ENCODE measurements at regions not wholly inside any gene's neighbourhood (a gene's known extent, or its start where the extent isn't known, plus 50 kb on each side); places are given as distances from the start of the nearest gene placed in this dataset.
"Not testable (repeated sequence)": the region's sequence is repeated elsewhere in the genome, so short reads cannot be mapped to it uniquely, and the experiment has no call there.

DNA sequence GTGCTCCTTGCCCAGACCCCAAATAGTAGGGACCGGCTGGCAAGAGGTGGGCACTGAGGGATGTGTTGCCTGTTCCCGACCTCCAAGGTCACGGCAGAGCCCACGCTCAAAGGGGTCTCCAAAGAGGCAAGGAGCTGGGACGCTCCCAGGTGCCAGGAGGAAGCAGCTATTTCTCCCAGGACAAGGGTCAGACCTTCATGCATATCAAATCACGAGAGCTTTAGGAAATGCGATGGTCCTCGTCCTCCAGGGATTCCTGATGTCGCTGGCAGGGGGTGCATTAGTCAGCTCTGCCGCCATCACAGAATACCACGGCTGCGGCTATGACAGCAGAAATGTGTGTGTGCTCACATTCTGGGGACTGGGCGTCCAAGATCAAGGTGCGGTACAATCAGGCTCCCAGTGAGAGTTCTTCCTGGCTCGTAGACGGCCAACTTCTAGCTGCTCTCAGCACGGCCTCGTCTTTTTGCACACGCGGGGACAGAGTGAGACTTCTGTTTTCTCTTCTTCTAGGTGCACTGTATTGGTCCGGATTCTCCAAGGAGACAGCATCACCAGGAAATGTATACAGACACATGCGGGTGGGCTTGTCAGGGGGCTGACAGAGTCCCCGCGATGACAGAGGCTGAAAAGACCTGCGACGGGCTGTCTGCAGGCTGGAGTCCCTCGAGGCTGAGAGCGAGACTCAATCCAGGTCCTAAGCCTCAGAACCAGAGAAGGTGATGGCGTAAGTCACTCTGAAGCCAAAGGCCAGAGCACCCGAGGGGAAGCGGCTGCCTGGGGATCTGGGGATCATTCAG is 81.6 kb downstream of the SHANK2 start:
- TF ChIP-seq, protein P1, sequence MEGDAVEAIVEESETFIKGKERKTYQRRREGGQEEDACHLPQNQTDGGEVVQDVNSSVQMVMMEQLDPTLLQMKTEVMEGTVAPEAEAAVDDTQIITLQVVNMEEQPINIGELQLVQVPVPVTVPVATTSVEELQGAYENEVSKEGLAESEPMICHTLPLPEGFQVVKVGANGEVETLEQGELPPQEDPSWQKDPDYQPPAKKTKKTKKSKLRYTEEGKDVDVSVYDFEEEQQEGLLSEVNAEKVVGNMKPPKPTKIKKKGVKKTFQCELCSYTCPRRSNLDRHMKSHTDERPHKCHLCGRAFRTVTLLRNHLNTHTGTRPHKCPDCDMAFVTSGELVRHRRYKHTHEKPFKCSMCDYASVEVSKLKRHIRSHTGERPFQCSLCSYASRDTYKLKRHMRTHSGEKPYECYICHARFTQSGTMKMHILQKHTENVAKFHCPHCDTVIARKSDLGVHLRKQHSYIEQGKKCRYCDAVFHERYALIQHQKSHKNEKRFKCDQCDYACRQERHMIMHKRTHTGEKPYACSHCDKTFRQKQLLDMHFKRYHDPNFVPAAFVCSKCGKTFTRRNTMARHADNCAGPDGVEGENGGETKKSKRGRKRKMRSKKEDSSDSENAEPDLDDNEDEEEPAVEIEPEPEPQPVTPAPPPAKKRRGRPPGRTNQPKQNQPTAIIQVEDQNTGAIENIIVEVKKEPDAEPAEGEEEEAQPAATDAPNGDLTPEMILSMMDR (IDR thresholded peaks at IDR 0.05): no peak
- Mint-ChIP-seq H3K27ac (no peak overlapping the region), H3K27me3 (peaks cover 7% of the 10 kb centered on the region), H3K9me3 (no peaks in the 10 kb centered on the region), H3K4me3 (no peak overlapping the region), H3K4me1 (ENCODE audit: low read depth) (no peaks in the 10 kb centered on the region), H3K36me3 (ENCODE audit: low read depth) (no peaks in the 10 kb centered on the region)
- DNase-seq: no peak
- intact Hi-C loops (cut with micrococcal nuclease): no loop called here
- CTCF ChIA-PET: no interaction called here
- no peak for ATAC-seq
- POLR2A ChIA-PET: no interaction called here

DNA sequence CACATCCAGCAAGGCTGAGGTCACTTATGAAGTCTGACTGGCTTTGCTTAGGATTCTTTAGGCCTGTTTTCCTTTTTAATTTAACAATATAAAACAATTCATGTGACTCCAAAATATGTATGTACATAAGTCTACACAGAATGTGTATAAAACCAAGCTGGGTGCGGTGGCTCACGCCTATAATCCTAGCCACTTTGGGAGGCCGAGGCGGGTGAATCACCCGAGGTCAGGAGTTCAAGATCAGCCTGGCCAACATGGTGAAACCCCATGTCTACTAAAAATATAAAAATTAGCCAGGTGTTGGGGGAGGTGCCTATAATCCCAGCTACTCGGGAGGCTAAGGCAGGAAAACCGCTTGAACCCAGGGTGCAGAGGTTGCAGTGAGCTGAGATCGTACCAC is 83.1 kb downstream of the SHANK2 start:
- intact Hi-C loops (cut with micrococcal nuclease): no loop called here
- ChIA-PET POLR2A (no interaction called here), CTCF (no interaction called here)
- TF ChIP-seq, protein P1 (IDR thresholded peaks at IDR 0.05): no peak
- ATAC-seq (no peak), DNase-seq (no peak)
- Mint-ChIP-seq H3K27ac (no peak overlapping the region), H3K4me1 (ENCODE audit: low read depth) (no peaks in the 10 kb centered on the region), H3K9me3 (no peaks in the 10 kb centered on the region), H3K27me3 (peaks cover 1% of the 10 kb centered on the region), H3K4me3 (no peak overlapping the region), H3K36me3 (ENCODE audit: low read depth) (no peaks in the 10 kb centered on the region)

DNA sequence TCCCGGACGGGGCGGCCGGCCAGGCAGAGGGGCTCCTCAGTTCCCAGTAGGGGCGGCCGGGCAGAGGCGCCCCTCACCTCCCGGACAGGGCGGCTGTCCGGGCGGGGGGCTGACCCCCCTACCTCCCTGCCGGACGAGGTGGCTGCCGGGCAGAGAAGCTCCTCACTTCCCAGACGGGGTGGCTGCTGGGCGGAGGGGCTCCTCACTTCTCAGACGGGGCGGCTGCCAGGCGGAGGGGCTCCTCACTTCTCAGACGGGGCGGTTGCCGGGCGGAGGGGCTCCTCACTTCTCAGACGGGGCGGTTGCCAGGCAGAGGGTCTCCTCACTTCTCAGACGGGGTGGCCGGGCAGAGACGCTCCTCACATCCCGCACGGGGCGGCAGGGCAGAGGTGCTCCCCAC is 84.6 kb downstream of the SHANK2 start:
- ATAC-seq; CTCF ChIA-PET; H3K4me3 Mint-ChIP-seq; H3K27me3 Mint-ChIP-seq; H3K36me3 Mint-ChIP-seq (ENCODE audit: low read depth); H3K27ac Mint-ChIP-seq; H3K9me3 Mint-ChIP-seq; POLR2A ChIA-PET; DNase-seq; H3K4me1 Mint-ChIP-seq (ENCODE audit: low read depth); intact Hi-C loops (cut with micrococcal nuclease): not testable (repeated sequence)

DNA sequence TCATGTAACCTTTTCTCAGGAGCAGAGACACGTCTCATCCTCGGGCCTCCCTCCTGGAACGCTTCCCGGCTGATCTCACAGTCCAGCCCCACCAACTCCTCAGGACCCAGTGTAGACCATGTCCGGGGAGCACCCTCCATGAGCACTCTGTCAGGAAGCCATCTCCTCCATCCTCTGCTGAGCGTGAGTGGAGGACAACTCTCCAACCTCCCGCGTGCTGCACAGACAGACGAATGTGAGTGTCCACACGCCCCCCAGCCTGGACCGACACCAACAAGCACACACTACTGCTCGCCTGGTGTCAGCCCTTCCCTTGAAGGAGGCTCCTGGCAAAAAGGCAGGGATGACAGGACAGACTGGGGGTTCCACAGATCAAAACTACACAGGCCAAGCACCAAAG is 86.6 kb downstream of the SHANK2 start:
- TF ChIP-seq, protein P1 (IDR thresholded peaks at IDR 0.05): no peak
- no peaks in the 10 kb centered on the region for H3K36me3 Mint-ChIP-seq (ENCODE audit: low read depth)
- ChIA-PET POLR2A (no interaction called here), CTCF (no interaction called here)
- no peaks in the 10 kb centered on the region for H3K4me1 Mint-ChIP-seq (ENCODE audit: low read depth)
- intact Hi-C loops (cut with micrococcal nuclease): no loop called here
- H3K4me3 Mint-ChIP-seq: no peak overlapping the region
- no peak overlapping the region for H3K27ac Mint-ChIP-seq
- H3K27me3 Mint-ChIP-seq: peaks cover 5% of the 10 kb centered on the region
- no peak for DNase-seq
- ATAC-seq: no peak
- no peaks in the 10 kb centered on the region for H3K9me3 Mint-ChIP-seq

DNA sequence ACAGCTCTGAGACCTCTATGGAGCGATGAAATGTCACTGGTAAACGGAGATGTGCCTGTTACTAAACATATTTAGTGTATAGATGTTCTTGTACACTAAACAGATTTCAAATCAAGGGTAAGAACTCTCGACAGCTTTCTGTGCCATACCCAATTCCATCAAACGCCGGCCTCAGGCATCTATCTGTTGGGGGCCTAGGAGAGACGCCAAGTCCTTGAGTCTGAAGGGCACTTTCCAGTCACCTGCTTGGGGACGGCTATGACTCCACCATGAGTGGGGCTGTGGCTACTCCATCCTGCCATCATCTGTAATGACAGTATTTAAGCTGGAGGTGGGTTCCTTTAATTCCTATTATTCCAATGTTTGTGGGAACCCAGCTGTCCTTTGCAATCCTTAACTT is 87.8 kb downstream of the SHANK2 start:
- TF ChIP-seq, protein P1 (IDR thresholded peaks at IDR 0.05): no peak
- Mint-ChIP-seq H3K9me3 (no peaks in the 10 kb centered on the region), H3K27ac (no peak overlapping the region), H3K36me3 (ENCODE audit: low read depth) (no peaks in the 10 kb centered on the region), H3K4me3 (no peak overlapping the region), H3K27me3 (peaks cover 5% of the 10 kb centered on the region), H3K4me1 (ENCODE audit: low read depth) (no peaks in the 10 kb centered on the region)
- POLR2A ChIA-PET: no interaction called here
- CTCF ChIA-PET: no interaction called here
- DNase-seq: no peak
- intact Hi-C loops (cut with micrococcal nuclease): no loop called here
- no peak for ATAC-seq

All from activated CD8-positive, alpha-beta T cell treated with anti-CD3 and anti-CD28 coated beads for 36 hours (primary cell).